ENCODE measurements at regions not wholly inside any gene's neighbourhood (a gene's known extent, or its start where the extent isn't known, plus 50 kb on each side); places are given as distances from the start of the nearest gene placed in this dataset.

DNA sequence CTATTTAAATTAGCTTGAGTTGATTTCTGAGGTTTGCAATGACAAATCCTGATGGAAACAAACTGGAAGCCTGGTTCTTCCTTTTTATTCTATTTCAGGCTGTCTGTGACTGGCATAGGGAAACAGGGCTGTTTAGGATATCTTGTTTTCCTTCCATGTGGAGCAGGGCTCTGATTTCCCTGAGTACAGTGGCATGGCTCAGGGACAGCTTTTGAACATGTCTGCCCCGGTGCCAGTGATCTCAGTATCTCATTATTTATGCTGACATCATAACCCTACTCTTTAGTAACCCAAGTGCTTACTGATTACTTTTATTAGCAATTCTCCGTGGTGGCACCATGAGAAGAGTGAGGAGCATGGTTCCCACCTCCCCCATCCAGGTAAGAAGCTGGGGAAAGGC is 720.3 kb downstream of the GALR1 start:
- DNase-seq (ENCODE audit: low read depth in 4 of 4, low spot score in 3 of 4) = no peak

DNA sequence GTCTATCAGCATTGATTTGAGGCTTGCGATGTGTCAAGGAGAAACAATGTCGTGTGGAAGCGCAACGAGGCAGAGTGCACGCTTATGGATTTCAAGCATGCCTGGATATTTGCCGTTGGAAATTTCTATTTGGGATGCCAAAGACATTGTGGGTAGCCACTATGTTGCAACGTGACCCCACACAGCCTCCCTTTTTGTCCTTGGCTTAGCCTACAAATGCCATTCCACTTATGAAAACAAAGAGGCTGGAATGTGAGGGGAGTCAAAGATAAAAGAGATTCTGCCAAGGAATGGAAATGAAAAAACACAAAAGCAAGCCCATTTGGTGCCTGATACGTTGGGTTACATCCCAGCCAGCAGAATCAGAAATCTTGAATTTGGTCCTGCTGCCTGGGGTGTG is 721.2 kb downstream of the GALR1 start:
- no peak for DNase-seq (ENCODE audit: low read depth in 4 of 4, low spot score in 3 of 4)

DNA sequence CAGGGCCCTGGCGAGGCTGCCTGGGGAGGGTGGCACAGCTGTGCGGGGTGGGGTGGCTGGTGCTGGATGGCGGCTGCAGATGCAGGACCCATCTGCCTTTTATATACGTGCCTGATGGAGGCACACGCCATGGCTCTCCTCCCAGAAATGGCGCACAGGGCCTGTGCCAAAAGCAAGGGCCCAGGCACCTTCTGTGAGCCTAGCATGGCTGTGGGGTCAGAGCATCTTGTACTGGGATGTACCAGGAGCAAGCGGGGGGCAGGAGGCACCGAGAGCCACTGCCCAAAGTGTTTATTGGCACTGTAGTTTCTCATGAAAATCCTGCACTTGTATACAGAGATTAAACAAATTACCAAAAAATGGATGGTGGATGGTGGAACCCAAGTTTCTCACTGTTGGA is 724.1 kb downstream of the GALR1 start:
- DNase-seq (ENCODE audit: low read depth in 4 of 4, low spot score in 3 of 4) = no peak

DNA sequence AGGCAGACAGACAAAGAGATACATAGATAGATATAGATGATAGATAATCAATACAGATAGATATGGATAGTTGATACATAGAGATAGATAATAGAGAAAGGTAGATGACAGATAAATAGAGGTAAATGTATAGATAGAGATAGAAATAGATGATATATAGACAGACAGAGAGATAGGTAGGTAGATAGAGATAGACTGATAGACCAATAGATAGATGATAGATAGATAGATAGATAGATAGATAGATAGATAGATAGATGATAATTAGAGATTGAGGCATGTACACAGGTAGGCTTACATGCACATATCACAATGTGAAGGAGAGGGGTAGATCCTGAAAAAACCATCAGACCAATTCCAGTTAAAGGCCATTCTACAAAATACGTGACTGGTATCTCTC is 724.7 kb downstream of the GALR1 start:
- no peak for DNase-seq (ENCODE audit: low read depth in 4 of 4, low spot score in 3 of 4)

DNA sequence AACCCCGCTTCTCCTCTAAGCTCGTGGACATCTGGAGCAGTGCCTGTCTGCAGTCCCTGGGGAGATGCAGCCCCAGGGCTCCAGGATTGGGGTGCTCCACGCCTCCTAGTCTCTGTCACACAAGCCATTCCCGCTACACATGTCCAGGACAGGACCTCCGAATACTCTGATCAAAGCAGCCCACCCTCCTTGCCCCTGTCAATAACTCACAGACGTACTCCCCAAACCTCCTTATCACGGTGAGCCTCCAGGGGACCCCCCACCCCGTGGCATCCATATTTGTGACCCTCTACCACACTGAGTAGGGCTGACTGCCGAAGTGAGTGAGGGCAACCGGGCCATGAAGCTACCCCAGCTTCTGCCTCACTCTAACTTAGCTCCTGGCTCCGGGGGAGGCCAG is 727.7 kb downstream of the GALR1 start:
- DNase-seq (ENCODE audit: low read depth in 4 of 4, low spot score in 3 of 4) = no peak

DNA sequence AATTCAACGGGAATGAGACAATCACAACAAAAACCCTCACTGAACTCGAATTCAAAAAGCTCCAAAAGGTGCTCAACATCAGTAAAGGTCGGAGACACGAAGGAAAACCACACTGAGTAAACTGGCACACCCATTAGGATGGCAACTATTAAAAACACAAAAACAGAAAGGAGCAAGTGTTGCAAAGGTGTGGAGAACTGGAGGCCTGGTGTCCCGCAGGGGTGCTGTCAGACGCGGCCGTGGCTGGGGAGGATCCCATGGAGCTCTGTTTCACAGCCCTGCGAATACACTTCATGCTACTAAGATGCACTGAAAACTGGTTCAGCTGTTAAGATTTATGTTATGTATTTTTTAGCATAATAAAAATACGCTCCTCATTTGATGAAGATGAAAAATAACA is 730.6 kb downstream of the GALR1 start:
- no peak for DNase-seq (ENCODE audit: low read depth in 4 of 4, low spot score in 3 of 4)

DNA sequence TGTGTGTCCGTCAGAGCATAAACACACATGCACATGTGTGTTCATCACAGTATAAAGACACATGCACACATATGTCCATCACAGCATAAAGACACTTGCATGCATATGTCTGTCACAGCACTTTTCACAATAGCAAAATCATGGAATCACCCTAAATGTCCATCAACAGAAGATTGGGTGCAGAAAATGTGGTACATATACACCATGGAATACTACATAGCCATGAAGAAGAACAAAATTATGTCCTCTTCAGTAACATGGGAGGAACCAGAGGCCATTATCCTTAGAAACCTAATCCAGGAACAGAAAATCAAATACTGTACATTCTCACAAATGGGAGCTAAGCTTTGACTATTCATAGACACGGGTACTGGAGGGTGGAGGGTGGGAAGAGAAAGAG is 732.2 kb downstream of the GALR1 start:
- no peak for DNase-seq (ENCODE audit: low read depth in 4 of 4, low spot score in 3 of 4)

DNA sequence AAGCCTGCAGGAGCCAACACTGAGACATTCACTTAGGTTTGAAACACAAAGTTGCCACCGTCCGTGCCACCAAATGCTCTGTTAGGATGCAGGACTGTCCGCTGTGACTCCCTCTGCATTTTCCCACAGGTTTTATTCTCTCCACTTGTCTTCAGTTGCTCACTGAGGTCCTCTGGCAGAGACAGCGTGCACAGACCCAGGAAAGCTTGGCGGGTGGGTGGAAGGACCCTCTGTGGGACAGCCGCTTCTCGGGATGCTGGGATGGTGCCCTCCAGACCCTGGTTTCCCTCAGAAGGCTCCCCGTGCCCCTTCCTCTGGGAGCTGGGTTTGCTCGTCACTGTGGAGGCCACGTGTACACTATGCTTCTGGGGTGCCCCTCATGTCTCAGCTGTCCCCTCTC is 733.6 kb downstream of the GALR1 start:
- DNase-seq (ENCODE audit: low read depth in 4 of 4, low spot score in 3 of 4) = no peak

DNA sequence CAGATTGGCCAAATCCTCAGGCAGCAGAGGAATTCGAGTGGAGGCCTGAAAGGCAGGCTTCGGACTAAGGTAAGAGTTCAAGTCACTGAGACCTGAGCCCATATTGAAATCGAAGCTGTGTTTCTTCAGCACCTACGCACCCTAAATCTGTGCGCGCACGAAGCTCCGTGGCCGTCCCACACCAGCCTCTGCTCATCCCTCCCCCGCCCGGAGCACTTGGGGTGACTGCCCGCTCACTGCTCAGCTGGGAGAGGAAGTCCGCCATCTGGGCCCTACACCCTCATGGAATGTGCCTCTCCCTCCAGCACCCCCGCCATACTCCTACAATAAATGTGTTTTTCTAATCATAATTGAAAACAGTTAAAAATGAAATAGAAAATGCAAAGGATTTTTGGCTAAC is 734.5 kb downstream of the GALR1 start:
- no peak for DNase-seq (ENCODE audit: low read depth in 4 of 4, low spot score in 3 of 4)

DNA sequence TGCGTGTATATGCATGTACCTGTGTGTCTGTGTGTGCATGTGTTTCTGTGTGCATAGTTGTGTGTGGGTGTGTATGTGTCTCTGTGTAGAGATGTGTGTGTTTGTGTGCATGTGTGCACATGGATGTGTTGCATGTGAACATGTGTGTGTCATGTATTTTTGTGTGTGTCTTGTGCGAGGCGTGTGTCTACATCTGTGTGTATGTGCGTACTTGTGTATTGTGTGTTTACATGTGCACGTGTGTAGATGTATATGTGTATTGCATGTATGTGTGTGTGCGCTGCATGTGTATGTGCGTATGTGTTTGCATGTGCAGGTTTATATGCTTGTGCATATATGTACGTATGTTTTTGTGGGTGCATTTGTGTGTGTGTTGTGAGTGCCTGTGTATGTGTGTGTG is 735.2 kb downstream of the GALR1 start:
- no peak for DNase-seq (ENCODE audit: low read depth in 4 of 4, low spot score in 3 of 4)

DNA sequence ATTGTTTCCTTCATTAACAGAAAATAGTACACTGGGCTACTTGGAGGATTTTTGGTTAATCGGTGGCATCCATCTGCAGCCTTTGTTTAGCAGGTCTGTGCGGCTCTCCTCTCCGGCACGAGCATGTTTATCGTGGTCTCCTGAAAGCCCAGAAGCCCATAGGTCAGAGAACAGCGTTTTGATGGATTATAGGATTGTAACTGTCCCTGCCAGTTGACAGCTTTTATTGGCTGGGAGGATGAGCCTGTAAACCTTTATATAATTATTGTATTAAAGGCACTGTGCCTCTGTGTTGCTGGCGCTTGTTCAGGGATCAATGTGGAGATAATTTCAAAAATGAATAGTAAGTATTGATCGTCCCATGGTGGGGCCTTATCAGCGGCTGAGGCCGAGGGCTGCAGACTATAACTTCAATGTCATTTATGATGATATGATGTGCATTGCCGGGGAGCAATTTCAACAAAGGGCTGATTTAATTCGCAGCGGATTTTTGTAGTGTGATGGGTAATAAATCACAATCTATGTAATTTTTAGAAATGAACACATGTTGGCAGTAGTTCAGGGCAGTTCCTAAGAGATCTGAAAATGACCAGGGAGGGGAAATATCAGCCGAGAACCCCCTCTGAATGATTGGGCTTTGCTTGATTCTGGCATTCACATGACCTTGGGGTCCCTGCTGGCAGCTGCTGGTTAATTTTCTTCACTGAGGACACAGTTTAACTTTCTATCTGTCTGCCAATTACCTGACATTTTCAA is 736.1 kb downstream of the GALR1 start:
- DNase-seq (ENCODE audit: low read depth in 4 of 4, low spot score in 3 of 4) = no peak

DNA sequence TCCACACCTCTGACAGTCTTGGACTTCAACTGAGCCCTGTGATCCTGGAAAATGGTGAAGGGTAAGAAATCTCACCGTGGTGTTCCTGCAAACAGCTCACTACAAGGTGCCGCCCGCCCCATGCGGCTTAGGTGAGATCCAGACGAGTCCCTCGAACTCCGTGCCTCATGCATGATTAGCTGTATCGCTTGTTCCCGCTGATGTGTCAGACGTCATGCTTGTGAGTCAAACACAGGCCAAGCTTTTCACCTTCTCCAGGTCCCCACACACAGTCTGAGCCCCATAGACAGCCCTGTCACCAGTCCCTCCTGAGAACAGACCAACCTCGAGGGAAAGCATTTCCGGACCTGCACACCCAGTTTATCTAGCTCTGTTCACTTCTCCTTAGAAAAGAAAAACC is 740.5 kb downstream of the GALR1 start:
- no peak for DNase-seq (ENCODE audit: low read depth in 4 of 4, low spot score in 3 of 4)

DNA sequence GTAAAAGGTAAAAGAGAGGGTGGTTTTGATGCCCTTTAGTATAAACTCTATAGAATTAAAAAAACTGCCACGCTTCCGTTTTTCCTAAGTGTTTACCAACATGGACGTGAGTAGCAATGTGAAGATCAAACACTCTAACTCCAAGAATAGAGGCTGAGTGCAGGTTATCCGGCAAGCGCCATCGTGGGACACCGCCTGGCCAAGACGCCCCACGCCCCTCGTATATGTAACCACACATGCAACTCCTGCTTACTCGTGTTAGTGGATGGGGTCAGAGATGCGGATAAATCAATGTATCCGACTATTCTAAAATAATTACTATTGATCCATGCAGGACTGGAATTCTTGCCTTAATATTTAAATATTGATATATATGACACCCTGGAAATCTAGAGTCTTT is 741.3 kb downstream of the GALR1 start:
- DNase-seq (ENCODE audit: low read depth in 4 of 4, low spot score in 3 of 4) = no peak

DNA sequence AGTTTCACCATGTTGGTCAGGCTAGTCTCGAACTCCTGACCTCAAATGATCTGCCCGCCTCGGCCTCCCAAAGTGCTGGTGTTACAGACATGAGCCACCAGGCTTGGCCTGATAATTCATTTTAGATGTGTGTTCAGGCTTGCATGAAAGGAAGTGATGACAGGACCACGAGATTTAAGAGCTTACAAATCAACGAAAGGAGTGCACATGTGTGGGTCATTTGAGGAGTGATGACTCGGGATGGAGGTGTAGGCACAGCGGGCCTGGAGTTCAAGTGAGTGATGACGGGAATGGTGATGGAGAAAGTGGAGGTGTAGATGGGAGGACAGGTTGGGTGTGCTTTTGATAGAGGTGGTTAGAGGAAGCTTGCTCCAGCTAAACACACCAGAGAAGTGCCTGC is 742.4 kb downstream of the GALR1 start:
- DNase-seq (ENCODE audit: low read depth in 4 of 4, low spot score in 3 of 4) = no peak

DNA sequence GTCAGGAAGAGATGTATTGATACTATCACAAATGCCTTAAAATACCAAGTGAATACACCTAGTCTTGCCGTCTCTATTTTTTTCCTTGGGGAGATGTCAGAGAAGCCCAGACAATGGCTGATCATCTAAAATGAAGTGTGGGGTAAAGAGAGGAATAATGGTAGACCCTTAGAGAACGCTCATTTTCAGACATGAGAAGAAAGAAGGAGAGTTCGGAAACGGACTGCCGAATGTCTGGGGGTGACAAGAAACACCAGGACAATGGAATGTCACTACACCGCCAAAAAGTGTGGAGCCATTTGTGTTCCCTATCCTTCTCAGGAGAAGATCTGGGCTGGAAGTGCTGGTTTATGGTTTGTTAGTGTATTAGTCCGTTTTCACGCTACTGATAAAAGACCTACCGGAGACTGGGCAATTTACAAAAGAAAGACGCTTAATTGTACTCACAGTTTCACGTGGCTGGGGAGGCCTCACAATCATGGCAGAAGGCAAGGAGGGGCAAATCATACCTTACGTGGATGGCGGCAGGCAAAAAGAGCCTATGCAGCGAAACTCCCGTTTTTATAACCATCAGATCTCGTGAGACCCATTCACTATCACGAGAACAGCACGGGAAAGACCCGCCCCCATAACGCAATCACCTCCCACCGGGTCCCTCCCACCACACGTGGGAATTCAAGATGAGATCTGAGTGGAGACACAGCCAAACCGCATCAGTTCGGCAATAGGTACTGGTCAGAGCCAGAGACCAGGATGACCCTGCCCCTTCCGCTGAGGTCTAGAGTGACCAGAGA is 743.7 kb downstream of the GALR1 start:
- DNase-seq (ENCODE audit: low read depth in 4 of 4, low spot score in 3 of 4) = no peak

DNA sequence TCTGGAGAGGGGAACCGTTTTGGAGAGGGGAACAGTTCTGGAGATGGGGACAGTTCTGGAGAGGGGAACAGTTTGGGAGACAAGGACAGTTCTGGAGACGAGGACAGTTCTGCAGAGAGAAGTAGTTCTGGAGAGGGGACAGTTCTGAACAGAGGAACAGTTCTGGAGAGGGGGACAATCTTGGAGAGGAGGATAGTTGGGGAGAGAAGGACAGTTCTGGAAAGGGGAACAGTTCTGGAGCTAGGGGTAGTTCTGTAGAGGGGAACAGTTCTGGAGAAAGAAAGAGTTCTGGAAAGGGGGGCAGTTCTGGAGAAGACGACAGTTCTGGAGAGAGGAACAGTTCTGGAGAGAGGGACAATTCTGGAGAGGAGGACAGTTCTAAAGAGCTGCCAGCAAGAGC is 745.9 kb downstream of the GALR1 start:
- no peak for DNase-seq (ENCODE audit: low read depth in 4 of 4, low spot score in 3 of 4)

DNA sequence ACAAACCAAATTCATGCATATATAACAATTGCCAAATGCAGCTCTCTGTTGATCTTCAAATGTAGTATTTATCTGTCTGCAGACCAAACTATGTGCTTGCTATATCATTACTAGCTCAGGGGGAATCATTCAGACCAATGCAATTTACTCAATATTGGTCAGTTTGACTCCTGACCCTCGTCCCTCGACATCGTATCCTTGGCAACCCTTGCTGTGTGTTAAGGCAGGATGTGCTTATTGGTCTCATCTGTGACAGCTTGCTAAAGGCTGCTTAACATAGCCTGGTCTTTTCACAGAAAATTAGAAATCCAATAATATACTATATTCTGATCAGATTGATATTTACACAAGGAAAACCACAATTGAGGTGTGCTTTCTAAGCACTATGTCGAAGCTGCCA is 747.1 kb downstream of the GALR1 start:
- DNase-seq (ENCODE audit: low read depth in 4 of 4, low spot score in 3 of 4) = no peak

DNA sequence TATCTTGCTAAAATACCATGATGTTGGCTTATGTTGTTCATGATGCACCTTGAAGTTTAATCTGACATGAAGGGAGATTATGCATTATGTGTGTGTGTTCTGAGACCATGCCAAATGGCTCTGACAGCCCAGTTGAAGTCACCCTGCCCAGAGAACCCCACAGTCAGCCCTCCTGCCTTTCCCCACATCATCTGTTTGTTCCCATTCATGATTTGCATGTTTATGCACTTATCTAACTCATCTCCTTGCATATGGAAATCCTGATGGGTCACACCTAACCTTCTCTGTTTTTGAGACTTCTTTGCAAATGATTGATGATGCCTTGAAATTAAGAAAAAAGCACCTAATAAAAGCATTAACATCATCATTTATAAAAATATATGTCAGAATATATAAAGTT is 752.2 kb downstream of the GALR1 start:
- DNase-seq (ENCODE audit: low read depth in 4 of 4, low spot score in 3 of 4) = no peak

DNA sequence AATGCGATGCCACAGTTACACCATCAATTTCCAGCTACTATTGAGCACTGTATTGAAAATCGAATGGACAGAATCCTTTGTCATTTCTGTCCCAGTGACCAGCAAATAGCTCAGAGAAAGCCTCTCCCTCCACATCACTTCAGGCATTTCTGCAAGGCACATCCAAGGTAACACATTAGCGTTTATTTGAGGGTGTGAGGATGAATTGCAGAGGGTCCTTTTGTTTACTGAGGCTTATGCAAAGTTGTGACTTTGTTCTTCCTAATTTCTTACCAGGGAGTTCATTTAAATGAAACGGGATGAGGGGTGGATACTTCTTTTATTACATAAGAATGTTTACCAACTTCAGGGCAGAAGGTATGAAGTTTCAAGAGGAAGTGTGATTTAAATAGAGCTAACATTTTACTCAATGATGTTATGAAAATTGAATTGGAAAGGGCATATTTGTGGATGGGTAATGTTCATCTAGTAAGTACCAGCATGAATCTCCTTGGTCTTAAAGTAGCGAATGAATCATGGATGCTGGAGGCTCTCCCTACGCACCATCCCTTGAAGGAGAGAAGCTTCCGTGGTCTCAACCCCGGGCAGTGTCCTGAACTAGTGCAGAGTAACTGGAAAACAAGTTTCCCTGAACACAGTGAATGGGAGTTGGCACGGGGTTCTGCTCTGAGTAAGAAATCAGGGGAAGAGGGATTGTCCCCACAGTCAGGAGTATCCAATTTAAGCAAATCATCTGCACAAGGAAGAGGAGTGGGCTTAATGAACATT is 756.5 kb downstream of the GALR1 start:
- DNase-seq (ENCODE audit: low read depth in 4 of 4, low spot score in 3 of 4) = no peak

DNA sequence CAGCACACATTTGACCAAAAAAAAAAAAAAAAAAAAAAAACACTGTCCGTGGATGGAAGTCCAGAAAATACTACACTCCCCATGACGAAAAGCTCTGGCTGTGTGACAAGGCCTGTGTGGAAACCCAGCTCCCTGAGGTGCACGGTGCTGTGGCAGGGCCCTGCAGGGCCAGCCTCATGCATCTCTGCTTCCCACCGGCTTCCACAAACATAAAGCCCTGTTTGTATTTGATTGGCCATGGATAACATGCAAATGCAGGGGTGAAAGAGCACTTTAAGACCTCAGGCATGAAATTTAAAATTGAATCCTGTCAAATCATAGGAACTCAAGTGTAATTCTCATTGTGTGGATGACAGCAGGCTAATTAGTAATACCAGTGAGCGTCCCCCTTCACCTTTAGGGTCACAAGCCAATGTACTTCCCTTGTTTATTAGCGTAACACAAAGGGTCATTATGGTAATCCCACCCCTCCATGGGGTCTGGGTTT is 757.2 kb downstream of the GALR1 start:
- DNase-seq (ENCODE audit: low read depth in 4 of 4, low spot score in 3 of 4) = no peak

DNA sequence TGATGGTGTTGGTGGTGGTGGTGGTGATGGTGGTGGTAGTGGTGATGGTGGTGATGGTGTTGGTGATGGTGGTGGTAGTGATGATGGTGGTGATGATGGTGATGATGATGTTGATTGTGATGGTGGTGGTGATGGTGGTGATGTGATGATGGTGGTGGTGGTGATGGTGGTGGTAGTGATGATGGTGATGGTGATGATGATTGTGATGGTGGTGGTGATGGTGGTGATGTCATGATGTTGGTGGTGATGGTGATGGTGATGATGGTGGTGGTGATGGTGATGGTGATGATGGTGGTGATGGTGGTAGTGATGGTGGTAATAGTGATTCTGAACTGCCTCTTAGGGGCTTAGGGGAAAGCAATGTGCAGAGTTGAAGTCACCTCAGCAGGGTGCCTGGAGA is 760.7 kb downstream of the GALR1 start:
- no peak for DNase-seq (ENCODE audit: low read depth in 4 of 4, low spot score in 3 of 4)

DNA sequence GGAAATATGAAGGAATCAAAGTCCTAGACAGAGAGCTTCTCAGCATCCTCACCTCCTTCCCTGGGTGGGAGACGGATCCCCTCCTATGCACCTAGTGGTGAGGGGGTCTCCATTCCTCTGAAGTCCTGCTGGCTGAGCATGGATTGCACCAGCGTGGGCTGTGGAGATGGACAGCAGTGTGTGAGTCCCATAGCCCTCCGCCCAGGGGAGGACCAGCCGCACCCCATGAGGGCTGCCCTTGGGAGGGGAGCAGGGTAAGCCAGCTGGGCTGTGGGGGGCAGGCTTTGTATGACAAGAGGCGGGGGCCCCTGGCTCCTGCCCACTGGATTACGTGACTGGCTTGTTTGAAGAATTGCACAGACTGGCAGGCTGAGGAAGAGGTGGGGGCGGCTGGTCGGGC is 768.2 kb downstream of the GALR1 start:
- DNase-seq (ENCODE audit: low read depth in 4 of 4, low spot score in 3 of 4) = no peak
